ENCODE measurements at regions not wholly inside any gene's neighbourhood (a gene's known extent, or its start where the extent isn't known, plus 50 kb on each side); places are given as distances from the start of the nearest gene placed in this dataset.

GRCh38 chr18:32851936-32852335 is 79.1 kb upstream of the KLHL14 start:
- Histone ChIP-seq H2AFZ (ENCODE audit: low read length, unreplicated experiment) (no peak overlapping the region), H3K4me3 (ENCODE audit: low read depth, low read length) (no peak overlapping the region), H3K4me1 (ENCODE audit: control insufficient read depth, insufficient read depth, low read length, unreplicated experiment) (no peaks in the 10 kb centered on the region), H3K27ac (ENCODE audit: low read depth, low read length) (no peak overlapping the region), H3K79me2 (ENCODE audit: control insufficient read depth, insufficient read depth, low read length, unreplicated experiment) (no peaks in the 10 kb centered on the region), H3K36me3 (ENCODE audit: insufficient read depth, low read length) (no peaks in the 10 kb centered on the region), H3K27me3 (ENCODE audit: insufficient read depth, low read length) (0 out of 2 replicates have a peak, but pooled peaks cover 3% of the 10 kb centered on the region)

- H3K27ac ChIP-seq (ENCODE audit: low read depth, low read length) = no peak overlapping the region
- H3K27me3 ChIP-seq (ENCODE audit: insufficient read depth, low read length) = 0 out of 2 replicates have a peak, but pooled peaks cover 3% of the 10 kb centered on the region
- no peak overlapping the region for H3K4me3 ChIP-seq (ENCODE audit: low read depth, low read length)
- H3K79me2 ChIP-seq (ENCODE audit: control insufficient read depth, insufficient read depth, low read length, unreplicated experiment) = no peaks in the 10 kb centered on the region
- no peak overlapping the region for H2AFZ ChIP-seq (ENCODE audit: low read length, unreplicated experiment)
- H3K36me3 ChIP-seq (ENCODE audit: insufficient read depth, low read length) = no peaks in the 10 kb centered on the region
- H3K4me1 ChIP-seq (ENCODE audit: control insufficient read depth, insufficient read depth, low read length, unreplicated experiment) = no peaks in the 10 kb centered on the region
Observed at GRCh38 chr18:32848826-32849225, 76.0 kb upstream of the KLHL14 start.

DNA sequence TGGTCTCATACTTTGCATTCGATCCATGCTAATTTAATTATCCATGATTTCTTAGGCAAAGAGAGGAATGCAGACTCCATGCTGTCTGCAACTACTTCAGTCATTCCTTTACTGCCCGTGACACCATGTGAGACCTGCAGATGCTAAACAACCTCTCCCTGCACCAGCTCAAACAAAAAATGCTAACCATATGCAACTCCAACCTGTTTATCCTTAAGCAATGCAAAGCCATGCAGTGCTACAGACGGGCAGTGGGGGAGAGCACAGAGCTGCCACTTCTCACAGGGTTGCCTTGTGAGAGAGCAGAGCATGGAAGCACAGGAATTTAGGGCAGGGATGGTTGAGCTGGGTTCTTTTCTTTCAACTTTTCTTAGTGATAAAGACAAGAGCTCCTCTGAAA is 74.9 kb upstream of the KLHL14 start:
- Histone ChIP-seq H3K36me3 (ENCODE audit: insufficient read depth, low read length) (no peaks in the 10 kb centered on the region), H3K4me3 (ENCODE audit: low read depth, low read length) (no peak overlapping the region), H3K79me2 (ENCODE audit: control insufficient read depth, insufficient read depth, low read length, unreplicated experiment) (no peaks in the 10 kb centered on the region), H2AFZ (ENCODE audit: low read length, unreplicated experiment) (no peak overlapping the region), H3K4me1 (ENCODE audit: control insufficient read depth, insufficient read depth, low read length, unreplicated experiment) (no peaks in the 10 kb centered on the region), H3K27ac (ENCODE audit: low read depth, low read length) (no peak overlapping the region), H3K27me3 (ENCODE audit: insufficient read depth, low read length) (0 out of 2 replicates have a peak, but pooled peaks cover 3% of the 10 kb centered on the region)

DNA sequence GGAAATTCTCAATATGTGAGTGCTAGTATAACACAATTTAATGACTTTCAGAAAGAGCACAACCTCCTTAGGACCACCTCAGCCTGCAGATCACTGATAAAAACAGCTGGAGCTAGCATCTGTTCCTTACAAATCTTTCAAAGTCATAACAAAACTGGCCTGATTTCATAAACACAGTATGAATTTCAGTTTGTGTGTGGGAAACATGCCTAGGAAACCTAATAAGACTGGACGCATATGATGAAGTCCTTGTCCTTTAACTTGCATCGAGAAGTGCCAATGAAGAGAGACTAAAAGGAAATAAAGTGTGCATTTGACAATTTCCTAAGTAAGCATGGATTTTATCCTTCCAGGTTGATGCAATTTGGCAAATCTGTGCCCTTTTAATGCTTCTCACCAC is 74.1 kb upstream of the KLHL14 start:
- Histone ChIP-seq H3K4me1 (ENCODE audit: control insufficient read depth, insufficient read depth, low read length, unreplicated experiment) (no peaks in the 10 kb centered on the region), H3K36me3 (ENCODE audit: insufficient read depth, low read length) (no peaks in the 10 kb centered on the region), H2AFZ (ENCODE audit: low read length, unreplicated experiment) (no peak overlapping the region), H3K27me3 (ENCODE audit: insufficient read depth, low read length) (0 out of 2 replicates have a peak, but pooled peaks cover 3% of the 10 kb centered on the region), H3K4me3 (ENCODE audit: low read depth, low read length) (no peak overlapping the region), H3K27ac (ENCODE audit: low read depth, low read length) (no peak overlapping the region), H3K79me2 (ENCODE audit: control insufficient read depth, insufficient read depth, low read length, unreplicated experiment) (no peaks in the 10 kb centered on the region)

DNA sequence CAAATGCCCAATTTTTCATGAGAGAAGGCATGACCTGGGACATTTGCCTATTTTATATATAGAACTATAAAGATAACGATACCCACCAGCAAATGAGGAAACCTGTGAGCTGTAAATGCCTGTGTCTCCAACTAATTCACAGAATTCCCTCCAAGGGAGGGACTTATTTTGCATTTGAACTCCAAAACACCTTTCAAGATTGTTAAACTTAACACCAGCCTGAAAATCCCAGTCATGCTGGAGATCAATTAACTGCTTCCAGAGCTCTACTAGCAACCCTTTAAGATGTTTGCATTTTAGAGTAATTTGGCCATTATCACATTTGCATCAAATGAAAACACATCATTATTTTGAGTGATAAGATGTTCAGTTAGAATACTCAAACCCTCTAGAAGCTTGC is 68.1 kb upstream of the KLHL14 start:
- Histone ChIP-seq H3K79me2 (ENCODE audit: control insufficient read depth, insufficient read depth, low read length, unreplicated experiment) (no peaks in the 10 kb centered on the region), H3K27me3 (ENCODE audit: insufficient read depth, low read length) (peaks cover 12% of the 10 kb centered on the region; the same call in 1 of the 2 replicates), H3K4me1 (ENCODE audit: control insufficient read depth, insufficient read depth, low read length, unreplicated experiment) (no peaks in the 10 kb centered on the region), H2AFZ (ENCODE audit: low read length, unreplicated experiment) (no peak overlapping the region), H3K4me3 (ENCODE audit: low read depth, low read length) (no peak overlapping the region), H3K36me3 (ENCODE audit: insufficient read depth, low read length) (no peaks in the 10 kb centered on the region), H3K27ac (ENCODE audit: low read depth, low read length) (no peak overlapping the region)

- H3K4me1 ChIP-seq (ENCODE audit: control insufficient read depth, insufficient read depth, low read length, unreplicated experiment) = no peaks in the 10 kb centered on the region
- no peaks in the 10 kb centered on the region for H3K79me2 ChIP-seq (ENCODE audit: control insufficient read depth, insufficient read depth, low read length, unreplicated experiment)
- H3K27ac ChIP-seq (ENCODE audit: low read depth, low read length) = no peak overlapping the region
- H3K36me3 ChIP-seq (ENCODE audit: insufficient read depth, low read length) = no peaks in the 10 kb centered on the region
- no peak overlapping the region for H3K4me3 ChIP-seq (ENCODE audit: low read depth, low read length)
- H2AFZ ChIP-seq (ENCODE audit: low read length, unreplicated experiment) = no peak overlapping the region
- peaks cover 12% of the 10 kb centered on the region; the same call in 1 of the 2 replicates for H3K27me3 ChIP-seq (ENCODE audit: insufficient read depth, low read length)
Observed at GRCh38 chr18:32835951-32836350, 63.1 kb upstream of the KLHL14 start.

DNA sequence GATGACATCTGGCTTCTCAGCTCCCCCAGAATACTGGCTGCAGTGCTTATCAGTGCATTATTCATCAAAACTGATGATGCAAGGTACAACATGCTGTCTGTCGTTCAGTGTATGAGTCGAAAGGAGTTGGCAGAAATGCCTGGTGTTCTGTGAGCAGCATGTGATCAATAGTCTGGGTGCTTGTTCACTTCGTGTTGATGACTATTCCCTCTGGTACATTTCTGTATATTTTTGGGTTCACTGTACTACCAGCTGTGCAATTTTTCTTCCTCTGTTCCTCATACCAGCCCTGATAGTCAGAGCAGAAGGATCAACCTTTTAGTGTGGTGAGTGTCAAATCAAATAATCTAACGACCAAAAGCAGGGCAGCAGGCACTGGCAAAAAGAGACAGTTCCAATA is 59.0 kb upstream of the KLHL14 start:
- Histone ChIP-seq H3K4me3 (ENCODE audit: low read depth, low read length) (no peak overlapping the region), H3K36me3 (ENCODE audit: insufficient read depth, low read length) (no peaks in the 10 kb centered on the region), H3K27ac (ENCODE audit: low read depth, low read length) (no peak overlapping the region), H3K79me2 (ENCODE audit: control insufficient read depth, insufficient read depth, low read length, unreplicated experiment) (no peaks in the 10 kb centered on the region), H3K27me3 (ENCODE audit: insufficient read depth, low read length) (no peaks in the 10 kb centered on the region; the same call in 1 of the 2 replicates), H2AFZ (ENCODE audit: low read length, unreplicated experiment) (no peak overlapping the region), H3K4me1 (ENCODE audit: control insufficient read depth, insufficient read depth, low read length, unreplicated experiment) (no peaks in the 10 kb centered on the region)

- no peak overlapping the region for H2AFZ ChIP-seq (ENCODE audit: low read length, unreplicated experiment)
- no peak overlapping the region for H3K27ac ChIP-seq (ENCODE audit: low read depth, low read length)
- H3K4me1 ChIP-seq (ENCODE audit: control insufficient read depth, insufficient read depth, low read length, unreplicated experiment) = no peaks in the 10 kb centered on the region
- no peak overlapping the region for H3K4me3 ChIP-seq (ENCODE audit: low read depth, low read length)
- no peaks in the 10 kb centered on the region for H3K36me3 ChIP-seq (ENCODE audit: insufficient read depth, low read length)
- no peaks in the 10 kb centered on the region for H3K79me2 ChIP-seq (ENCODE audit: control insufficient read depth, insufficient read depth, low read length, unreplicated experiment)
- H3K27me3 ChIP-seq (ENCODE audit: insufficient read depth, low read length) = no peaks in the 10 kb centered on the region
Observed at GRCh38 chr18:32823226-32823625, 50.4 kb upstream of the KLHL14 start.

Measured in ACC112 (cell line).